GM11168 (cell line): ENCODE measurements at regions not wholly inside any gene's neighbourhood (a gene's known extent, or its start where the extent isn't known, plus 50 kb on each side); places are given as distances from the start of the nearest gene placed in this dataset.

ENCODE experiments used
- in situ Hi-C: fragments of 300-500 bp; cut with MboI; formaldehyde crosslinking; loops from one replicate; pipeline ENCODE4 v1.12.0; 2022; ENCODE audit warnings: low sequenced_read_pairs; ENCODE audit not compliant: unreplicated experiment

GRCh38 chrX:20361890-20362262, 95.2 kb upstream of the RPS6KA3 start:
- in situ Hi-C loops, result no loop called here

GRCh38 chrX:20361081-20361889, 94.6 kb upstream of the RPS6KA3 start:
- in situ Hi-C loops, result no loop called here

- in situ Hi-C loops, result no loop called here
Measured at GRCh38 chrX:20355187-20355586, 88.5 kb upstream of the RPS6KA3 start.

GRCh38 chrX:20354505-20354904, 87.8 kb upstream of the RPS6KA3 start:
- in situ Hi-C loops, result no loop called here

GRCh38 chrX:20352935-20353336, 86.2 kb upstream of the RPS6KA3 start:
- in situ Hi-C loops, result no loop called here

GRCh38 chrX:20352504-20352903, 85.8 kb upstream of the RPS6KA3 start:
- in situ Hi-C loops, result no loop called here

- in situ Hi-C loops, result no loop called here
Measured at GRCh38 chrX:20350596-20350995, 83.9 kb upstream of the RPS6KA3 start.

- in situ Hi-C loops, result no loop called here
Measured at GRCh38 chrX:20348139-20348538, 81.4 kb upstream of the RPS6KA3 start.

GRCh38 chrX:20347481-20347880, 80.8 kb upstream of the RPS6KA3 start:
- in situ Hi-C loops, result no loop called here

- in situ Hi-C loops, result no loop called here
Measured at GRCh38 chrX:20333672-20334071, 67.0 kb upstream of the RPS6KA3 start.

GRCh38 chrX:20330545-20330944, 63.8 kb upstream of the RPS6KA3 start:
- in situ Hi-C loops, result no loop called here

GRCh38 chrX:20329435-20329834, 62.7 kb upstream of the RPS6KA3 start:
- in situ Hi-C loops, result no loop called here

- in situ Hi-C loops, result no loop called here
Measured at GRCh38 chrX:20325786-20326388, 59.2 kb upstream of the RPS6KA3 start.

- in situ Hi-C loops, result no loop called here
Measured at GRCh38 chrX:20322887-20323286, 56.2 kb upstream of the RPS6KA3 start.

- in situ Hi-C loops, result no loop called here
Measured at GRCh38 chrX:20320461-20321159, 53.9 kb upstream of the RPS6KA3 start.

GRCh38 chrX:20319054-20319453, 52.3 kb upstream of the RPS6KA3 start:
- in situ Hi-C loops, result no loop called here

GRCh38 chrX:20317873-20318272, 51.2 kb upstream of the RPS6KA3 start:
- in situ Hi-C loops, result no loop called here
